Germinal center (tissue), 1 donor: ENCODE measurements at regions not wholly inside any gene's neighbourhood (a gene's known extent, or its start where the extent isn't known, plus 50 kb on each side); places are given as distances from the start of the nearest gene placed in this dataset.

Experiments
- DNase-seq: peaks from one replicate; pipeline ENCODE4 v3.0.0; 2012; ENCODE audit warnings: mixed read lengths, low spot score

GRCh38 chr4:44120646-44121045, 328.0 kb downstream of the KCTD8 start:
- no peak for DNase-seq

DNA sequence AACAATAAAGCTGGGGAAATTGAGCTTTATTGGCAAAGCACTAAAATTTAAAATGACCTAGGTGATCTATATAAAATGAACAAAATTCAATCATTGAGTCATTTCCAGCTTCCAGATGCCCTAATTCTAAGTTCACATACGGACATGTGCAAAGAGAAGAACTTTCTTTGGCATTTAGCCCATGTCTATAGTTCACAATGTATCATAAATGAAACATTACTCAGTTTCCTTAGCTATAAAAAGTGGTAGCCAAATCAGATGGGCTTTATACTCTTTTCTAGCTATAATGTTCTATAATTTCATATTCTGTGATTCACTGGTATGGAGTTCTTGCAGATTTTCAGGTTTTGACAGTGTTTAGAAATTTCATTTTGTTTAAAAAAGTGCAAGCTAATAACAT, 327.4 kb downstream of the KCTD8 start:
- DNase-seq, result no peak
